Panc1 (cell line): ENCODE measurements at regions not wholly inside any gene's neighbourhood (a gene's known extent, or its start where the extent isn't known, plus 50 kb on each side); places are given as distances from the start of the nearest gene placed in this dataset.

Experiments used
- POLR2AphosphoS5 ChIP-seq: IDR thresholded peaks from 2 replicates; pipeline ENCODE4 v1.6.1; 2012; ENCODE audit warnings: mild to moderate bottlenecking, low read depth, low read length, moderate library complexity
- TF ChIP-seq, protein P1 (sequence below): fragments of 450-650 bp; IDR thresholded peaks from 2 replicates; pipeline ENCODE4 v1.5.1; 2017; ENCODE audit warnings: mild to moderate bottlenecking

DNA sequence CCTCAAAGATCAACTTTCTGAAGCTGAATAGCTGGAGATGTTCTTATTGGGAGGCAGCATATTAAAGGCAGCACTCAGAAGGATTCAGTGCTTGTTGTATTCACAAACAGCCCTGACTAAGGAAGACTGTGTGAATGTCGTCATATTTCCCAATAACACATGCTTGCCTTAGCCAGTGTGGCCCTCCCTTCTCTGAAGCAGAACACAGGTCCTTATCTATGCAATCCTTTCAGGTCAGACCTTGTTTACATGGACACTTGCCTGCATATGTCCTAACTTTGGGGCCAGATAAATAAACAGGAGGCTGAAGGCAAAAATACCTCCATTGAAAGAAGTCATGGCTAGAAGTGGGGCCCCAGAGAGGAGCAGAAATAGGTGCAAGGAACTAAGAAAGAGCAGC lies 97.2 kb downstream of the SLC4A3 start:
- TF ChIP-seq, protein P1, sequence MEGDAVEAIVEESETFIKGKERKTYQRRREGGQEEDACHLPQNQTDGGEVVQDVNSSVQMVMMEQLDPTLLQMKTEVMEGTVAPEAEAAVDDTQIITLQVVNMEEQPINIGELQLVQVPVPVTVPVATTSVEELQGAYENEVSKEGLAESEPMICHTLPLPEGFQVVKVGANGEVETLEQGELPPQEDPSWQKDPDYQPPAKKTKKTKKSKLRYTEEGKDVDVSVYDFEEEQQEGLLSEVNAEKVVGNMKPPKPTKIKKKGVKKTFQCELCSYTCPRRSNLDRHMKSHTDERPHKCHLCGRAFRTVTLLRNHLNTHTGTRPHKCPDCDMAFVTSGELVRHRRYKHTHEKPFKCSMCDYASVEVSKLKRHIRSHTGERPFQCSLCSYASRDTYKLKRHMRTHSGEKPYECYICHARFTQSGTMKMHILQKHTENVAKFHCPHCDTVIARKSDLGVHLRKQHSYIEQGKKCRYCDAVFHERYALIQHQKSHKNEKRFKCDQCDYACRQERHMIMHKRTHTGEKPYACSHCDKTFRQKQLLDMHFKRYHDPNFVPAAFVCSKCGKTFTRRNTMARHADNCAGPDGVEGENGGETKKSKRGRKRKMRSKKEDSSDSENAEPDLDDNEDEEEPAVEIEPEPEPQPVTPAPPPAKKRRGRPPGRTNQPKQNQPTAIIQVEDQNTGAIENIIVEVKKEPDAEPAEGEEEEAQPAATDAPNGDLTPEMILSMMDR = no peak
- no peak for TF ChIP-seq POLR2AphosphoS5
